ENCODE measurements at regions not wholly inside any gene's neighbourhood (a gene's known extent, or its start where the extent isn't known, plus 50 kb on each side); places are given as distances from the start of the nearest gene placed in this dataset.
"Not testable (repeated sequence)": the region's sequence is repeated elsewhere in the genome, so short reads cannot be mapped to it uniquely, and the experiment has no call there.

DNA sequence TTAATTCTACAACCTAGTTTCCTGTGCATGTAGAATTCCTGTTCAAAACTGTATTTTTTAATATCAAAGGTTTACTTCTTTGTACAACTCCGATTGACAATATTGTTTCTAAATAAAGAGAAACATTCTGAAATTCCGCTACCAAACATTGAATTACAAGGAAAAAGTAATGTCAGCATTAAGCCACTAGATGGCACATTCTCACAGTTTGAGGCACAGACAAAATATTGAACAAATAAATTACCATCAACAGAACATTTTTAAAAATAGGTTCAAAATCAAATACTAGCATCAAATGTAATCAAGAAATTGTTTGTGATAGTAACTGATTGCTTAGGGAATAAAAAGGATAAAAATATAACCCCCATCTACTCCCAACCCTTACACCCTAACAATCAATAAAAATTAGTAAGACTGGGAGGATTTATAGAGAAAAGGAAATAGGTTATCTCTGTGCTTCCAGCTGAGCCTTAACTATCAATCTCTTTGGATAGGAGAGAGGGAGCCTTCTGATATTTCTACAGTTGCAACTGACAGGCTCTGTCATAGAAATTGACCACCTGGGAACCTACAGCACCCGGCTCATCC lies 86.6 kb upstream of the C7orf33 start:
- DNase-seq, result no peak
- no peak for TF ChIP-seq POLR2A (IDR thresholded peaks at IDR 0.05)
- TF ChIP-seq, protein P1, sequence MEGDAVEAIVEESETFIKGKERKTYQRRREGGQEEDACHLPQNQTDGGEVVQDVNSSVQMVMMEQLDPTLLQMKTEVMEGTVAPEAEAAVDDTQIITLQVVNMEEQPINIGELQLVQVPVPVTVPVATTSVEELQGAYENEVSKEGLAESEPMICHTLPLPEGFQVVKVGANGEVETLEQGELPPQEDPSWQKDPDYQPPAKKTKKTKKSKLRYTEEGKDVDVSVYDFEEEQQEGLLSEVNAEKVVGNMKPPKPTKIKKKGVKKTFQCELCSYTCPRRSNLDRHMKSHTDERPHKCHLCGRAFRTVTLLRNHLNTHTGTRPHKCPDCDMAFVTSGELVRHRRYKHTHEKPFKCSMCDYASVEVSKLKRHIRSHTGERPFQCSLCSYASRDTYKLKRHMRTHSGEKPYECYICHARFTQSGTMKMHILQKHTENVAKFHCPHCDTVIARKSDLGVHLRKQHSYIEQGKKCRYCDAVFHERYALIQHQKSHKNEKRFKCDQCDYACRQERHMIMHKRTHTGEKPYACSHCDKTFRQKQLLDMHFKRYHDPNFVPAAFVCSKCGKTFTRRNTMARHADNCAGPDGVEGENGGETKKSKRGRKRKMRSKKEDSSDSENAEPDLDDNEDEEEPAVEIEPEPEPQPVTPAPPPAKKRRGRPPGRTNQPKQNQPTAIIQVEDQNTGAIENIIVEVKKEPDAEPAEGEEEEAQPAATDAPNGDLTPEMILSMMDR (IDR thresholded peaks at IDR 0.05), result peak; percentile 64 to 85 (median 78)
- 29 to 31% (median 30%) methylated on average over 3 of the region's 3 CpGs for WGBS, 4 donors
- no peaks in the 10 kb centered on the region for H3K9me3 ChIP-seq (replicated peaks in 1 of 3)
- no peak overlapping the region for H3K27ac ChIP-seq
- no peaks in the 10 kb centered on the region for H3K36me3 ChIP-seq (replicated peaks in 1 of 2)
- H3K4me3 ChIP-seq, result no peak overlapping the region
- H3K27me3 ChIP-seq, result peaks cover 7% of the 10 kb centered on the region
- no peaks in the 10 kb centered on the region for H3K4me1 ChIP-seq (replicated peaks in 1 of 2)
- intact Hi-C loops (cut with DNase I), result loop anchor here in 1 of 2 donors (5.0 kb wide), 1 partner anchor 463 kb away; no protein-coding TSS in a partner anchor

DNA sequence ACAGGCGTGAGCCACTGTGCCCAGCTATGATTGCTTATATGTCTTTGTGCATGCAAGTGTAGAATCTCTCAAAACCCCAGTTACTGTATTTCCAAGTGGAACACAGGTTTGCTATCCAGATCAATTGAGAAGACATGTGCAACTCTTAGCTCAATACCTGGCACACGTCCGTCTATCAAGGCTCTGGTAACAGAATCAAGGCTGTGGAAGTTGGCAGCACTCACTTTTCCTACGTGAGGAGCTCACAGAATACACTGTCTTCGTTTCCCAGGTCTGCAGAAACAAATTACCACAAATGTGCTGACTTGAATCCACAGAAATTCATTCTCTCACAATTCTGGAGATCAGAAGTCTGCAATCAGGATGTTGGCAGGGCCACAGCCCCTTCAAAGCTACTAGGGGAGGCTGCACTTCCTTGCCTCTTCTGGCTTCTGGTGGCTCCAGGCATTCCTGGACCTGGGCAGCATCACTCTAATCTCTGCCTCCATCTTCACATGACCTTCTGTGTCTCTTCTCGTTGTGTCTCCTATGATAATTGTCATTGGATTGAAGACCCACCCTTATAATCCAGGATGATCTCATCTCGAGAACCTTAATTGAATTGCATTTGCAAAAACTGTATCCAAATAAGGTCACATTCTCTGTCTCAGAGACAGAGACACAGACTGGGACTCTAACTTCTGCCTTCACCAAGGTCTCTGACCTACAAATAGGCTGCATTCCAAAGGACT lies 84.8 kb upstream of the C7orf33 start:
- DNase-seq, result no peak
- Histone ChIP-seq H3K4me3 (no peak overlapping the region), H3K27me3 (no peaks in the 10 kb centered on the region), H3K9me3 (replicated peaks in 1 of 3) (no peaks in the 10 kb centered on the region), H3K4me1 (replicated peaks in 1 of 2) (no peaks in the 10 kb centered on the region), H3K36me3 (replicated peaks in 1 of 2) (no peaks in the 10 kb centered on the region), H3K27ac (no peak overlapping the region)
- TF ChIP-seq POLR2A (IDR thresholded peaks at IDR 0.05), result no peak
- TF ChIP-seq, protein P1 (IDR thresholded peaks at IDR 0.05), result no peak
- intact Hi-C loops (cut with DNase I), result no loop called here
- 43 to 61% (median 48%) methylated on average over 7 of the region's 7 CpGs for WGBS, 4 donors

DNA sequence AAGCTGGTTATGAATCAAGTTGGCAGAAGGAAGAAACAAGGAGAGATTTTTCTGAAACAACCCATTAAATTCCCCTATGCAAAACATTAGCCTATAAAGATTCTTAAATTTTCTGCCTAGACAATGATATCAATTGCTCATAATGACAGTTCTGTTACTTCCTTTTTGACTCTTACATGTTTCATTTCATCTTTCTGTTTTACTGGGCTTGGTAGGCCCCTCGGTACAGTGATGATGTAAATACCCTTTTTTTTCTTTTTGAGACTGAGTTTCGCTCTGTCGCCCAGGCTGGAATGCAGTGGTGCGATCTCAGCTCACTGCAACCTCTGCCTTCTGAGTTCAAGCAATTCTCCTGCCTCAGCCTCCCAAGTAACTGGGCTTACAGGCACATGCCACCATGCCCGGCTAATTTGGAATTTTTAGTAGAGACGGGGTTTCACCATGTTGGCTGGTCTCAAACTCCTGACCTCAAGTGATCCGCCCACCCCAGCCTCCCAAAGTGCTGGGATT lies 83.4 kb upstream of the C7orf33 start:
- H3K4me1 ChIP-seq (replicated peaks in 1 of 2); intact Hi-C loops (cut with DNase I): not testable (repeated sequence)
- 79 to 88% (median 83%) methylated on average over 7 of the region's 7 CpGs for WGBS, 4 donors

DNA sequence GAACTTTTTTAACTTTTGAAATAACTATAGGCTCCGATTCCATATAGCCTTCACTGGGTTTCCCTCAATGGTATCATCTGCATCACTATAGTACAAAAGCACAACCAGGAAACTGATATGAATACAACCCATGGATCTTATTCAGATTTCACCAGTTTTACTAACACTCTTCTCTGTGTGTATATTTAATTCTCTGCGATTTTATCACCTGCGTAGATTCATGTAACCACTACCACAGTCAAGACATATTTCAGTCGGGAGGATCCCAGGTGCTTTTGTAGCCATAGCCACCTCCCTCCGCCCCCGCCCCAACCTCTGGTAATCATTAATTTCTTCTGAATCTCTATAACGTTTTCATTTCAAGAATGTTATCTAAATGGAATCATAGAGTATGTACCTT lies 82.8 kb upstream of the C7orf33 start:
- Histone ChIP-seq H3K27me3 (no peaks in the 10 kb centered on the region), H3K36me3 (replicated peaks in 1 of 2) (no peaks in the 10 kb centered on the region), H3K4me1 (replicated peaks in 1 of 2) (no peaks in the 10 kb centered on the region), H3K9me3 (replicated peaks in 1 of 3) (no peaks in the 10 kb centered on the region), H3K27ac (no peak overlapping the region), H3K4me3 (no peak overlapping the region)
- intact Hi-C loops (cut with DNase I), result no loop called here
- DNase-seq, result no peak
- TF ChIP-seq POLR2A (IDR thresholded peaks at IDR 0.05), result no peak
- TF ChIP-seq, protein P1 (IDR thresholded peaks at IDR 0.05), result no peak
- WGBS, 4 donors, result 77 to 88% (median 84%) methylated on average over 7 of the region's 7 CpGs

More for the DNA sequence above, 83.4 kb upstream of the C7orf33 start:
- not testable (repeated sequence) for H3K9me3 ChIP-seq (replicated peaks in 1 of 3); H3K27ac ChIP-seq; H3K27me3 ChIP-seq; H3K36me3 ChIP-seq (replicated peaks in 1 of 2); DNase-seq; H3K4me3 ChIP-seq

All from adrenal gland (tissue), 9 donors.